Progenitor cell of endocrine pancreas (in vitro differentiated cells): ENCODE measurements at regions not wholly inside any gene's neighbourhood (a gene's known extent, or its start where the extent isn't known, plus 50 kb on each side); places are given as distances from the start of the nearest gene placed in this dataset.

Experiments used
- DNase-seq: peaks from one replicate; pipeline ENCODE4 v3.0.0; 2021; ENCODE audit warnings: low spot score; ENCODE audit not compliant: unreplicated experiment
- H3K27ac Mint-ChIP-seq: 2 replicates; pipeline ENCODE4 v1.8.0; 2021; ENCODE audit warnings: mild to moderate bottlenecking, moderate library complexity, mixed read lengths
- H3K27me3 Mint-ChIP-seq: 2 replicates; pipeline ENCODE4 v1.8.0; 2021; ENCODE audit warnings: mixed read lengths
- H3K36me3 Mint-ChIP-seq: 2 replicates; pipeline ENCODE4 v1.8.0; 2022; ENCODE audit warnings: mixed read lengths; ENCODE audit not compliant: insufficient read depth
- H3K4me1 Mint-ChIP-seq: 2 replicates; pipeline ENCODE4 v1.8.0; 2021; ENCODE audit warnings: low read depth, mixed read lengths
- H3K4me3 Mint-ChIP-seq: 2 replicates; pipeline ENCODE4 v1.8.0; 2021; ENCODE audit warnings: low read depth, mild to moderate bottlenecking, moderate library complexity, mixed read lengths
- H3K9me3 Mint-ChIP-seq: 2 replicates; pipeline ENCODE4 v1.8.0; 2021; ENCODE audit warnings: low read depth, mixed read lengths
- TF ChIP-seq, protein P1 (sequence below): fragments of 200-600 bp; sonication (generic); IDR thresholded peaks from one replicate; pipeline ENCODE4 v1.5.0; 2021; ENCODE audit warnings: antibody characterized with exemption, mild to moderate bottlenecking; ENCODE audit not compliant: unreplicated experiment

DNA sequence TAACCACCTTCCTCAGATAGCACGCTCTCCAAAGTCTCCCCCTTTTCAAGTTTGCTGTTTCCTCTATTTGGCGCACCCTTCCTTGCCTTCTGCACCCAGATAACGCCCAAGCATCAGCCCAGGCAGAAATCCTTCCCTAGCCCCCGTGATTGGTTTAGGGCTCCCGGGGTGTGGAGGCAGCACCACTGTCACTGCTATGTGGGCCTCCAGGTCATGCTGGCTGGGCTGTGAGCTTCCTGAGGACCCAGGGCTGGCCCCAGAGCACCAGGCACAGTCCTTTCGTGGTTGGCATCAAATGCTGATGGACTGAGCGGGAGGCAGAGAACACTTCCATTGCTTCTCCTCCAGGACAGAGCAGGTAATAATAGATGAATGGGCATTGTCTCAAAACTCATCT, 311.4 kb downstream of the BCL11B start:
- Mint-ChIP-seq H3K36me3 (no peaks in the 10 kb centered on the region), H3K27ac (no peak overlapping the region), H3K4me1 (peaks cover 17% of the 10 kb centered on the region), H3K9me3 (no peaks in the 10 kb centered on the region), H3K4me3 (no peak overlapping the region), H3K27me3 (peaks cover 41% of the 10 kb centered on the region)
- TF ChIP-seq, protein P1, sequence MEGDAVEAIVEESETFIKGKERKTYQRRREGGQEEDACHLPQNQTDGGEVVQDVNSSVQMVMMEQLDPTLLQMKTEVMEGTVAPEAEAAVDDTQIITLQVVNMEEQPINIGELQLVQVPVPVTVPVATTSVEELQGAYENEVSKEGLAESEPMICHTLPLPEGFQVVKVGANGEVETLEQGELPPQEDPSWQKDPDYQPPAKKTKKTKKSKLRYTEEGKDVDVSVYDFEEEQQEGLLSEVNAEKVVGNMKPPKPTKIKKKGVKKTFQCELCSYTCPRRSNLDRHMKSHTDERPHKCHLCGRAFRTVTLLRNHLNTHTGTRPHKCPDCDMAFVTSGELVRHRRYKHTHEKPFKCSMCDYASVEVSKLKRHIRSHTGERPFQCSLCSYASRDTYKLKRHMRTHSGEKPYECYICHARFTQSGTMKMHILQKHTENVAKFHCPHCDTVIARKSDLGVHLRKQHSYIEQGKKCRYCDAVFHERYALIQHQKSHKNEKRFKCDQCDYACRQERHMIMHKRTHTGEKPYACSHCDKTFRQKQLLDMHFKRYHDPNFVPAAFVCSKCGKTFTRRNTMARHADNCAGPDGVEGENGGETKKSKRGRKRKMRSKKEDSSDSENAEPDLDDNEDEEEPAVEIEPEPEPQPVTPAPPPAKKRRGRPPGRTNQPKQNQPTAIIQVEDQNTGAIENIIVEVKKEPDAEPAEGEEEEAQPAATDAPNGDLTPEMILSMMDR: no peak
- DNase-seq: no peak

DNA sequence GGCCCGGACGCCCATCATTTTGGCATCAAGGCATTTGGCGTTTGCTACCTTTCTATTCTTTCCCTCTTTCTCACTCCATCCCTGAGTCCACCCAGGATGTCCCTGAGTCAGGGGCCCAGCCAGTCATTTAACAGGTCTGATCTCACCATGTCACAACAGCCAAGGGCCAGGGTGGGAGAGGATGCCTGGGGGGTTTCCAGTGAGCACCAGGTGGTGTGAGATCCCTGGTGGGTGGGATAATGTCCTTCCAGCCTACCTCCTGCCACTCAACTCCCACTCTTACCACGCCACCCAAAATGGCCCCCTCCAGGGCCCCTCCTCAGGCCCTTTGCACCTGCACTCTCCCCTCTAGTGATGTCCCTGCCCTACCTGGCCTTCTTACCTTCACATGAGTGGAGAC, 310.8 kb downstream of the BCL11B start:
- DNase-seq: no peak
- Mint-ChIP-seq H3K27me3 (peaks cover 40% of the 10 kb centered on the region), H3K36me3 (no peaks in the 10 kb centered on the region), H3K27ac (no peak overlapping the region), H3K9me3 (no peaks in the 10 kb centered on the region), H3K4me1 (peaks cover 17% of the 10 kb centered on the region), H3K4me3 (no peak overlapping the region)
- TF ChIP-seq, protein P1: no peak

DNA sequence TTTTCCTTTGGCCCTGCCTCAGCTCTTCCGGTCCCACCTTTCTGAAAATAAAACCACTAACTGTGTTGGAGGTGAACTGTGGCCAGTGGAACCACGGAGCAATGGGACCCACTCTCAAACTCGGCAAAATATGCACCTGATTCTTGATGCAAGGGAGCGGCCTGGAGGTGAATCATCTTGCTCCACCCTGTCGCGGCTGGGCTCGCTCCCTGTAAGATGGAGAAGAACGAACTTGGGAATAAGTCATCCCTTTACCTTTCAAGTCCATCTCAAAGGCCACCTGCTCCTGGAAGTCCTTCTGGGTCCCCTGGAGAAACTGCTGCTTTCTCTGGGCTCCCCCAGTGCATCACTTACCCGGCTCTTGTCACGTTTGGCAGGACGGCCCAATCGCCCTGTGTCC, 309.9 kb downstream of the BCL11B start:
- peaks cover 40% of the 10 kb centered on the region for H3K27me3 Mint-ChIP-seq
- H3K4me1 Mint-ChIP-seq: peaks cover 17% of the 10 kb centered on the region
- DNase-seq: no peak
- no peaks in the 10 kb centered on the region for H3K36me3 Mint-ChIP-seq
- H3K27ac Mint-ChIP-seq: no peak overlapping the region
- H3K9me3 Mint-ChIP-seq: no peaks in the 10 kb centered on the region
- TF ChIP-seq, protein P1: no peak
- H3K4me3 Mint-ChIP-seq: no peak overlapping the region

DNA sequence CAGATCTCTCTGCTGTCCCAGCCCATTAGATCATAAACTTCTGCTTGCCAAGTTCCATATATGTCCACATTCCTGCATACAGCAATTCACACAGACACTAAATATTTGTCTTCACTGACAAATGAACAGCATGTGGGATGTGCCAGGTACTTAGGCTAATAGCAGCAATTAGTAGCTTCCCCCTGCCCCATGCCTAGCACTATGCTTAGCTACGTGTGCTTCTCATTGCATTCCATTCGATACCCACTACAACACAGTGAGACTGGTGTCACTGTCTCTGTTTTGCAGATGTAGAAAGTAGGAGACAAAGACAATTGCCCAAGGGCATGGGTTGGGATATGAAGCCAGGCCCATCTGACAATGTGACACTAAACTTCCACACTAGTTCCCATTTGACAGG, 308.4 kb downstream of the BCL11B start:
- Mint-ChIP-seq H3K9me3 (no peaks in the 10 kb centered on the region), H3K4me3 (no peak overlapping the region), H3K27me3 (peaks cover 40% of the 10 kb centered on the region), H3K36me3 (no peaks in the 10 kb centered on the region), H3K27ac (no peak overlapping the region), H3K4me1 (peaks cover 10% of the 10 kb centered on the region)
- no peak for DNase-seq
- TF ChIP-seq, protein P1: no peak

DNA sequence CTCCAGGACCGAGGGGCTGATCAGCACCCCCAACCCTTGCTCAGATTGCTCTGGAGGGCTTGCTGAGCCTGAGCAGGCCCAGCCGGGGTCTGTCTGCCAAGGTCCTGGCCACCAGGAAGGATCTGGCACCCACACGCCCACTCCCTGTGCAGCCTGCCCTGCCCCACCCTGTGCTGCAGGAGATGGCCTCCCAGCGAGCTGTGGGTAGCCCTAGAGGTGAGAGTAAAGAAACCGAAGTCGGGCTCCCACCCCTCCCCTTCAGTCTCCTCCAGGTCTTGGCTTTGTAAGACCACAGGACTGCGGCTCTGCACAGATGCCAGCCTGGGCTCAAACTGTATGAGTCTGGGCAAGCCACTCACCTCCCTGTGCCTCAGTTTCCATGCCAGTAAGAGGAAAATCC, 307.8 kb downstream of the BCL11B start:
- peaks cover 40% of the 10 kb centered on the region for H3K27me3 Mint-ChIP-seq
- H3K36me3 Mint-ChIP-seq: no peaks in the 10 kb centered on the region
- H3K4me1 Mint-ChIP-seq: peaks cover 8% of the 10 kb centered on the region
- no peak overlapping the region for H3K27ac Mint-ChIP-seq
- DNase-seq: no peak
- TF ChIP-seq, protein P1: no peak
- no peak overlapping the region for H3K4me3 Mint-ChIP-seq
- no peaks in the 10 kb centered on the region for H3K9me3 Mint-ChIP-seq
